HG03025 (cell line): ENCODE measurements at regions not wholly inside any gene's neighbourhood (a gene's known extent, or its start where the extent isn't known, plus 50 kb on each side); places are given as distances from the start of the nearest gene placed in this dataset.

Experiments used
- ATAC-seq: cut with Tn5 transposase; IDR thresholded peaks from one replicate; pipeline ENCODE4 v1.9.1; 2021; ENCODE audit warnings: mild to moderate bottlenecking, moderate library complexity; ENCODE audit not compliant: unreplicated experiment, low FRiP score

DNA sequence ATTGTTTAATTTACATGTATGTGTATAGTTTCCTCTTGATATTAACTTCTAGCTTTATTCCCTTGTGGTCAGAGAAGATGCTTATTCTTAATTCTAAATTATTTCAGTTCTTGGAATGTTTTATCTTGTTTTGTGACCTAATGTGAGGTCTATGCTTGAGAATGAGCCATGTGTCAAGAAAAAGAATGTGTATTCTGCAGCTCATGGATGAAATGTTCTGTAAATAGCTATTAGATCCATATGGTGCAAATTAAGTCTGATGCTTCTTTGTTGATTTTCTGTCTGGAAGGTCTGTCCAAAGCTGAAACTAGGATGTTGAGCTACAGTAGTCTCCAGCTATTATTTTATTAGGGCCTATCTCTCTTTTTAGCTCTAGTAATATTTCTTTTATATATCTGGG, 187.3 kb upstream of the RASGEF1B start:
- ATAC-seq, result no peak

DNA sequence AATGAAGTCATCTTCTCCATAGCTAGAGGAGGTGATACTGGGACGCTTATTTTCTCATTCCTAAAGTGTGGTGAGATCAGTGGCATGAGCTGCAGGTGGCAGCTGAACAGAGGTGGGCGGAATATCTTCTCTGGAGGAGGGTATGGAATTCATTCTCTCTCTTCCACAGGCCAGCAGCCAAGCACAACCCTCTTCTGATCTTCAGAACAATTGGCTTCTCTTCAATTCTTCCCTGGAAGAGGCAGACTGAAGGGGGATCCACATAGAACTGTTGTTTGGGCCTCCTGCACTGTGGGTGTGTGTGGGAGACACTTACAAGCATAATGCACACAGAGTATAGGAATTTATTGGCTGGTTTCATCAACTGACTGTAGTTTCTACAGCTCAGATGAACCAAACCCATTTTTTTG, 180.4 kb upstream of the RASGEF1B start:
- ATAC-seq, result no peak

GRCh38 chr4:81651243-81651899, 179.7 kb upstream of the RASGEF1B start:
- no peak for ATAC-seq

DNA sequence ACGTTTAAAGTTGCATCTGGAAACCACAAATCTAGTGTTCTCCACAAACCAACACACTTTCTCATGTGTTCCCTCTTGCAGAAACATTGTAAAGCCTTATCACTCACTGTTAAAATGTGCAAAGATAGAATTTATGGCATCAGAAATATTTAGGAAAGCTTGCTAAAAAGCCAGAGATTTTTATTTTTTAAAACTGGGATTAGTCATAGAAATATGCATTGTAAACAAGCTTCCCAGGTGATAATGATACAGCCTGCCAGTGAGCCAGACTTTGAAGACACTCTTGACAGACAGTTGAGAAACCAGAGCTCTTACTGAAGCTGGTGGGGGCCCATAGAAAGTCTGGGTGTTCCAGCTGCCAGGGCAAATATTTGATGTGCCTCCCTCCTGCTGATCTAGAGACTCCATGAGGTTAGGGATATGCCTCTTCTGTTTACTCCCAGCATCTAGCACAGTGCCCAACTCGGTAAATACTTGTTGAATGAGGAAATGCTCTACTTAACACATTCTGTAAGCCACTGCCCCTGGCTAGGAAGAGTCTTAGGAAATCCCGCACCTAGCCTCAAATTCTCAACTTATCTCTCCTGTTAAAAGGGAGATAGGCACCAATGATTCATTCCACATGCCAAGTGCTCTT, 179.0 kb upstream of the RASGEF1B start:
- ATAC-seq, result no peak

DNA sequence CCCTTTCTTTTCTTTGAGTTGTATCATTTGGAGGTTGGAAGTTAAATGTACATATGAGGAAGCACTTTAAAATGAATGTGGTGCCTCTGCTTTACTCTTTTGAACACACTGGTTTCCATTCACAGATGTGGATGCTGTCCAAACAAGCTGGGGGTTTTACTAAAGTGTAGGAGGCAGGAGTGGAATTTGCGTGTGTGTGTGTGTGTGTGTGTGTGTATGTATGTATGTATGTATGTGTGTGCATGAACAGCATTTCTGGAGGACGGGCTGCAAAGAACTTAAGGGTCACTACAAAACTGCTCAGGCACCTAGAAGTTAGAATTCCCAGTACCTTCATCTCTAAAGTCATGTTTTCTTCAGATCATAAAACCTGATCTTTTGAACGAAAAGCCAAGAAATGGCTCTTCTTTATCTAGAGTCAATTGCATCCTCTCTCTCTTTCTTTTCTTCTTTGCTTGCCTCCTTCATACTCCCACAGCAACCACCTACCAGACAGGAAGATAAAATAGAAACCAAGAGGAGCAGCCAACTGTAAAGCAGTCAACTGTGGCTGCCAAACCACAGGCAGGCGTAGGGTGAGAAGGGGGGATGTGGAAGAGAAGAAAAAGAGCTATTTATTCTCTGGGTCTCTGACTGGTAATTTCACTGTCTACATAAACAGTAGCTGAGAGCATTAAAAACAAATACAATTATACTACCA, 177.0 kb upstream of the RASGEF1B start:
- peak; percentile 93 for ATAC-seq

GRCh38 chr4:81647388-81647787, 175.7 kb upstream of the RASGEF1B start:
- ATAC-seq, result no peak

- ATAC-seq, result no peak
Measured at GRCh38 chr4:81642543-81642942, 170.8 kb upstream of the RASGEF1B start.

DNA sequence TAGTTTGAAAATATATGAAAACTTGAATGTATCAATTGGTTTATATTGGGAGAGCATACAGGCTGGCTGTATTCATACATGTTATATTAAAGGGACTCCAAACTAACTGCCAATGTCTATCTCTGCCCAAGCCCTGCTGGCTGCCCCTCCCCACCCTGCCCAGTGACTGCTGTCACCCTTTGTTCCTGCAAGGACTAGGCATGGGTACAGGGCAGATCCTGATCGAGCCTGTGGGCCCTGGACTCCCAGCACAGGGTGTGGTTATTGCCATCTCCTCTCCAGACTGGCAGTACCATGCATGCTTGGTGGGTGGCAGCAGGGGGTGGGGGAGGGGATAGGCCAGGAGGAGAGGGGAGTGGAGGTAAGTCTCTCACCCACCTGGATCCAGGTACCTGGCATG, 167.5 kb upstream of the RASGEF1B start:
- ATAC-seq, result no peak

DNA sequence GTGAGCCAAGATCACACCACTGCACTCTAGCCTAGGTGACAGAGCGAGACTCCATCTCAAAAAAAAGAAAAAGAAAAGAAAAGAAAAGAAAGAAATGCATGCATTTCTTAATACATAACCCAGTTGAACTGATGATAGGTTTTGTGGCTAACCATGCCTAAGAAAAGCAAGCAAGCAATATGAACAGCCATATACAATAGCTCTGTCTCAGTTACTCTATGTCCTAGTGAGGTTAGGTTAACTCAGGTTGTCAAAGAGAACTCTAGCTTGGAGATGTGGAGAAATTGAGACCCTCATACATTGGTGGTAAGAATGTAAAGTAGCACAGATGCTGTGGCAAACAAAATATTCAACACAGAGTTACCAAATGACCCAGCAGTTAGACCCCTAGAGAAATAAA, 167.0 kb upstream of the RASGEF1B start:
- ATAC-seq, result no peak

DNA sequence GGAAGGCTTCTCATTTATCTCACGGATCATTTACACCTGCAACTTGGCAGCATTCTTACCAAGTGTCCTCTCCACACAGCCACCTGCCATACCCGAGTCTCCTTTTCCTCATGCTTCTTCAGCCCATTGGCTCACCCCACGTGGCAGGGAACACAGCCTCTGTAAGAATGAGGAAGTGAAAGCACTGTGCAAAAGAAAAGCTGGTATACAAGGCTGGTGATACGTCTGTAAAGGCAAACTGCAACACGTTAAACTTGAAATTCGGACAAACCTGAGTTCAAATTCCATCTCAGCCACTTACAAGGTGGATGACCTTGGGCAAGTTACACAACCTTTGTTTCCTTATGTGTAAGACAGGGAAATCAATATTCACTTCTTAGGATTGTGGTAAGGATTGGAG, 164.0 kb upstream of the RASGEF1B start:
- ATAC-seq, result peak; percentile 97

DNA sequence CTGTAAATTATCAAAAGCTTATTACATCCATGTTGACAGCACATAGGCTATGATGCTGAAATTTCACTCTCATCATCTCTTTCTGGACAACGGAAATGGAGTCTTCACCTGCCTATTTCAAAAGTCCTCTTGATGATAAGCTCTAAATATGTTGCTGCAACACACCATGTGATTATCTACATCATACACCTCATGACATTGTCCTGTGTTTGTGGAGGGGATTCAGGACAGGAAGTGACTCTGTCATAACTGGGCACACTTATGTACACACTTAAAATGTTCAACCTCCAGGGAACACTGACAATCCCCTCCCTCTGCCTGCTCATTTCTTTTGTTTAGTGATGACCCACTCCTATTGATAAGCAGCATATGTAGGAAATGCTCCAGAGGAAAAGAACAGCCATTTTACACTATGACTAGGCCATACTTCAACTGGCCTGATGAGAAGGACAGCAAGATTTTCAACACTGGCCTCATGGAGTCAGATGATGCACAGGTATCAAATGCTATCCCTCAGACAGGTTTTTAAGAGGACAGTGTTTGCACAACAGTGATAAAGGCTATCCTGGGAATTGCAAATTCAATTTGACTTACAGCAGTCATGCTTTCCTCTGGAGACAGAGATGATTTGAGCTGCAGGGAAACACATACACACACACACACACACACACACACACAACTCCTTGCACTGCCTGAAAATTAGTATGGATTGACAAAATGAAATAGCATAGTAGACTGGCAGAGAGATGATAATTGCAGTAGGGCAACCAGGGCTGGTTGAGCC, 163.3 kb upstream of the RASGEF1B start:
- no peak for ATAC-seq

DNA sequence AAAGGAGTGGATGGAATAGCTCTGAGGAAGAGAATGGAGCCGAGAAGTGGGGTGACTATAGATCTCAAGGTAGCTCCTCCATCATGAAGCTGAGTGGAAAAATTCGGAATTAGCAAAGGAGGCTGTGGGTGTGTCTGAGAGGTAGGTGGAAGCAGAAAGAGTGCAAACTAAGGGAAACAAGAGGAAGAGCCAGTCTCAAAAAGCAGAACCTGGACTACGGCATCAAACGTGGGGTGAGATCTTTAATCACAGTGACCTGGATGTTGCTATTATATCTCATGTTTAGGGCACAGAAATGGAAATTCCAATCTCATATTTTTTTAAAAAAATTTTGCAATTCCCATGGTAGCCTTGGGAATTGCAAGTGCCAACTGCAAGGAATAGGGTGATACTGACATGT, 162.5 kb upstream of the RASGEF1B start:
- no peak for ATAC-seq

DNA sequence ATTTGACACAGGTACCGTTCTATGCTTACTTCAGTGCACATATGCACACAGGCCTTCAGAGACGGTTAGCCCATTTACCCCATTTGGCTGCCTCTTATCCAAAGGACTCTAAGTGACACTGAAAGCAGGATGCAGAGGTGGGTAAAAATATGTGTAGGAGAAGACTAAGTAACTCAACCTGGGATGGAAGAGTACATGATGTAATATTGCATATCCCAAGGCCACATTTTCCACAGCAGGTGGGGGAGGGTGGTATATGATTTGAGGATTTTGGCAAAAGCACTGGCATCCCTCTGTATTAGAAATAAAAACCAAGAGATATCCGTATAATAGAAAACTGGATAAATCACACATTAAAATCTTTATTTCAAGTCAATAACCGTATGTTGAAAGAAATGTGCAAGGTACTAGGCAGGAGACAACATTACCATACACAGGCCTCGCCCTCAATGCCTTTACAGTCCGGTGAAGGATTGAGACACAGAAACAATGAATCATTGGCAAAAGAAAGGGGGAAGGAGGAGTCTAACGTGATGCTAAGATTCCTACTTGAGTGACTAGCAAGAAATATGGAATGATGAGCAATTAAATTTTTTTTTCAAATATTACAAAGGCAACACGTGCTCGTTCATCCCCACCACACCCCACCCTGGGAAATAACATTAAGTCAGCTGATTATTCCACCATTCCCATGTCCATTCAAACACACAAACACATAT, 161.0 kb upstream of the RASGEF1B start:
- ATAC-seq, result no peak

GRCh38 chr4:81631958-81632441, 160.3 kb upstream of the RASGEF1B start:
- ATAC-seq, result no peak

DNA sequence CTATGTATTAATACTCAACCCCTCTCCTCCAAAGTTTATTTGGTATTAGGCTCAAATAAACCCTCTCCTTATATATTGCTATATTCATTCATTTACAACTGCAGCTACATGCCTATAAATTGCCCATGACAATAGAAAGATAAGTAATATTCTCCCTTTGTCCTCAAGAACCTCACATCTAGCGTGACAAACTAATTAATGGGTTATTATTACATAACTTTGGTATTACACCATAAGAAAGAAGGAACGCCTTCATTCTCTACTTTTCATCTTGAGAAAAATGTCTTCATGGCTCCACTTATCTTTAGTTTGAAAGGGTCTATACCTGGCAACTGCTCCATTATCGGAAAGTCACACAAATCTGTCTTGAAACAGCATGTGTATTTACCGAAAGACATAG, 157.7 kb upstream of the RASGEF1B start:
- no peak for ATAC-seq

- ATAC-seq, result no peak
Measured at GRCh38 chr4:81628489-81628888, 156.8 kb upstream of the RASGEF1B start.

- no peak for ATAC-seq
Measured at GRCh38 chr4:81627590-81627989, 155.9 kb upstream of the RASGEF1B start.

DNA sequence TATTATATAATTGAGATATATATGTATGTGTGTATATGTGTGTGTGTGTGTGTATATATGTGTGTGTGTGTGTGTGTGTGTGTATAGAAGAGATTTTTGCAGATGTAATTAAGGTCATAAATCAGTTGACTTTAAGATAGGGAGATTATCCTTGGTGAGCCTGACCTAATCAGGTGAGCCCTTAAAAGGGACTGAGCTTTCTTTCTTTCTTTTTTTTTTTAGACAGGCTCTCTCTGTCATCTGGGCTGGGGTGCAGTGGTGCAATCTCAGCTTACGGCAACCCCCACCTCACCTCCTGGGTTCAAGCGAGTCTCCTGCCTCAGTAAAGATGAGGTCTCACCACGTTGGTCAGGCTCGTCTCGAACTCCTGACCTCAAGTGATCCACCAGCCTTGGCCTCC, 155.1 kb upstream of the RASGEF1B start:
- no peak for ATAC-seq

GRCh38 chr4:81625422-81626417, 154.0 kb upstream of the RASGEF1B start:
- ATAC-seq, result no peak
